ENCODE measurements at regions not wholly inside any gene's neighbourhood (a gene's known extent, or its start where the extent isn't known, plus 50 kb on each side); places are given as distances from the start of the nearest gene placed in this dataset.

GRCh38 chr12:68431786-68432185 lies 99.6 kb upstream of the MDM1 start:
- TF ChIP-seq, protein P1, sequence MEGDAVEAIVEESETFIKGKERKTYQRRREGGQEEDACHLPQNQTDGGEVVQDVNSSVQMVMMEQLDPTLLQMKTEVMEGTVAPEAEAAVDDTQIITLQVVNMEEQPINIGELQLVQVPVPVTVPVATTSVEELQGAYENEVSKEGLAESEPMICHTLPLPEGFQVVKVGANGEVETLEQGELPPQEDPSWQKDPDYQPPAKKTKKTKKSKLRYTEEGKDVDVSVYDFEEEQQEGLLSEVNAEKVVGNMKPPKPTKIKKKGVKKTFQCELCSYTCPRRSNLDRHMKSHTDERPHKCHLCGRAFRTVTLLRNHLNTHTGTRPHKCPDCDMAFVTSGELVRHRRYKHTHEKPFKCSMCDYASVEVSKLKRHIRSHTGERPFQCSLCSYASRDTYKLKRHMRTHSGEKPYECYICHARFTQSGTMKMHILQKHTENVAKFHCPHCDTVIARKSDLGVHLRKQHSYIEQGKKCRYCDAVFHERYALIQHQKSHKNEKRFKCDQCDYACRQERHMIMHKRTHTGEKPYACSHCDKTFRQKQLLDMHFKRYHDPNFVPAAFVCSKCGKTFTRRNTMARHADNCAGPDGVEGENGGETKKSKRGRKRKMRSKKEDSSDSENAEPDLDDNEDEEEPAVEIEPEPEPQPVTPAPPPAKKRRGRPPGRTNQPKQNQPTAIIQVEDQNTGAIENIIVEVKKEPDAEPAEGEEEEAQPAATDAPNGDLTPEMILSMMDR (IDR thresholded peaks at IDR 0.05 in 8 of 11, conservative IDR thresholded peaks at IDR 0.05 in 3 of 11), result no peak
- no peak for TF ChIP-seq POLR2A (IDR thresholded peaks at IDR 0.05)
